ENCODE measurements at regions not wholly inside any gene's neighbourhood (a gene's known extent, or its start where the extent isn't known, plus 50 kb on each side); places are given as distances from the start of the nearest gene placed in this dataset.

DNA sequence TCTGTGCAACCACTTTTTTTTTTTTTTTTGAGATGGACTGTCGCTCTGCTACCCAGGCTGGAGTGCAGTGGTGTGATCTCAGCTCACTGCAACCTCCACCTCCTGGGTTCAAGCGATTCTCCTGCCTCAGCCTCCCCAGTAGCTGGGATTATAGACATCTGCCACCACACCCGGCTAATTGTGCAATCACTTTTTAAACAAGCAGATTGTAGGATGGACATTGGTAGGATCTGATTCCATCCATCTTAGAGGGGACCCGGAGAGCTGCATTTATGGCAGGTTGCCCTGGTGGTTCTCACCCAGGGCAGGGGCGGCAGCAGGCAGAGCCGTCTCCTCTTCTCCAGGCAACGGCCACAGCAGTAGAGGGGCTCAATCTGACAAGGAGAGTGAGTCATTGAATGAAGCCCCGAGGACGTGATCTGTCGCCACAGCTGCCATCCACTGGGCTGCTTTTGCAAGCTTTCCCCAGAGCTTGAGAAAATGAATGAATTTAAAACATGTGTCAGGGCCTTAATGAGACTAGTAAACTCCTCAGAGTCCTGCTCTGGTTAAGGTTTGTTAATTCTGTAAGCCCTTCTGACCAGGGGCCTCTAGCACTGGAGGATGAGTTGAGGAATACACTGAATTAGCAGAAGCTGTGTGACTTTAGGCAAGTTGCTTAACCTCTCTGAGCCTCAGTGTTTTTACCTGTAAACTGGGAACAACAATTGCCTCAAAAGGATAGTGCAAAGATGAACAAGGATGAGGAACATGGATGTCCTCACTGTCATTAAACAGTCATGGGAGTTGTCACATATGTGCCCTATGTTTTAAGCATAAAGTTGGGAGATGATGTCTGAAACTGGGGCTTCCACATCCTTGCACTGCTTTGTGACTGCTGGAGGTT, 129.1 kb downstream of the ASB7 start:
- Histone ChIP-seq H3K9me3 (ENCODE audit: control insufficient read depth, insufficient read depth, low read depth, low read length) (no peaks in the 10 kb centered on the region), H3K27ac (ENCODE audit: extremely low read depth, low read depth, low read length) (no peak overlapping the region), H3K4me1 (ENCODE audit: control insufficient read depth, insufficient read depth, low read length) (no peaks in the 10 kb centered on the region), H3K4me3 (ENCODE audit: low read depth, low read length) (no peak overlapping the region), H3K36me3 (ENCODE audit: control insufficient read depth in 2 of 2, insufficient read depth in 1 of 2, low read length in 2 of 2) (no peaks in the 10 kb centered on the region)
- ChIA-PET CTCF (interaction anchor here (0.7 kb wide), 1 partner anchor 186 kb away, joined by 3 read pairs; no protein-coding TSS in a partner anchor), POLR2A (no interaction called here)
- TF ChIP-seq ZNF791 (tag by site-specific recombination; IDR thresholded peaks at IDR 0.05): no peak
- no peak for TF ChIP-seq ZNF211 (tag by site-specific recombination; IDR thresholded peaks at IDR 0.05; ENCODE audit: low read depth)

DNA sequence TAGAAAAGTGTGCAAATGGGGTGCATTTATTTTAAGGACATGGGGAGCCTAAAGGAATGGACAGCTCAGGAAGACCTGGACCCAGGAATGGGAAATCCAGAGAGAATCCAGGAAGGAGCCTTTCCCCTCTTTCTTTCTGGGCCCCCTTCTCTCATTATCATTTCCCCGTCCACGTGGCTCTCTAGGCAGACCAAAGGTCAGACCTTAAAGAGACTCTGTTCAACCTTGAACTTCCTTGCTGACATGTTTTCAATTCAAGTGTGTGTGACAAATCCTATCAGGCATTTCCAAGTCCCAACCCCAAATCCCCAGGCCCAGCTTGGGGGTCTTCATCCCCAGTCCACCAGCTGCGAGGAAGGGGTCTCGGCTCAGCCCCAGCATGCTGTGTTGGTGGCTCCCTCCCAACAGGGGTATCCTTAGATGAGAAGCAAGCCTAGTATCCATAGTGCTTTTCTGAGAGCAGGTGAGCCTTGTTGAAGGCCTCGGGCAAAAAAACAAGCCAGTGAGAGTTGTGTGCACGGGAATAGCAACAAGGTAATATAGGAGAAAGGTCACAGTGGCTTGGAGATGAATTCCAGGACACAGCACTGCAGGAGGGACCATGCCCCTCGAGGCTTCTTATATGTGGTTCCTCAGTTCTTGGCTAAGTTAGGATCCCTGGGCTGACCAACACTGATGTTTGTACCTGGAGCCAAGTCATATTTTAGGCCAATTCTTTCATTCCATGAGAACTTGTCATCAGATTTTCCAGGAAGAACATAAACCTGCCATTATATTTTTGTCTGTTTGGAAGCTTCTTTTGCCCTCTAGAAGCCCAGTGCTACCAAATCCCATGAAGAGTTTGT, 130.0 kb downstream of the ASB7 start:
- Histone ChIP-seq H3K4me1 (ENCODE audit: control insufficient read depth, insufficient read depth, low read length) (no peaks in the 10 kb centered on the region), H3K9me3 (ENCODE audit: control insufficient read depth, insufficient read depth, low read depth, low read length) (no peaks in the 10 kb centered on the region), H3K4me3 (ENCODE audit: low read depth, low read length) (no peak overlapping the region), H3K27ac (ENCODE audit: extremely low read depth, low read depth, low read length) (no peak overlapping the region), H3K36me3 (ENCODE audit: control insufficient read depth in 2 of 2, insufficient read depth in 1 of 2, low read length in 2 of 2) (no peaks in the 10 kb centered on the region)
- no peak for TF ChIP-seq ZNF571 (tag by site-specific recombination; IDR thresholded peaks at IDR 0.05)
- no peak for TF ChIP-seq ZNF112 (tag by site-specific recombination; IDR thresholded peaks at IDR 0.05)
- TF ChIP-seq, protein P1, sequence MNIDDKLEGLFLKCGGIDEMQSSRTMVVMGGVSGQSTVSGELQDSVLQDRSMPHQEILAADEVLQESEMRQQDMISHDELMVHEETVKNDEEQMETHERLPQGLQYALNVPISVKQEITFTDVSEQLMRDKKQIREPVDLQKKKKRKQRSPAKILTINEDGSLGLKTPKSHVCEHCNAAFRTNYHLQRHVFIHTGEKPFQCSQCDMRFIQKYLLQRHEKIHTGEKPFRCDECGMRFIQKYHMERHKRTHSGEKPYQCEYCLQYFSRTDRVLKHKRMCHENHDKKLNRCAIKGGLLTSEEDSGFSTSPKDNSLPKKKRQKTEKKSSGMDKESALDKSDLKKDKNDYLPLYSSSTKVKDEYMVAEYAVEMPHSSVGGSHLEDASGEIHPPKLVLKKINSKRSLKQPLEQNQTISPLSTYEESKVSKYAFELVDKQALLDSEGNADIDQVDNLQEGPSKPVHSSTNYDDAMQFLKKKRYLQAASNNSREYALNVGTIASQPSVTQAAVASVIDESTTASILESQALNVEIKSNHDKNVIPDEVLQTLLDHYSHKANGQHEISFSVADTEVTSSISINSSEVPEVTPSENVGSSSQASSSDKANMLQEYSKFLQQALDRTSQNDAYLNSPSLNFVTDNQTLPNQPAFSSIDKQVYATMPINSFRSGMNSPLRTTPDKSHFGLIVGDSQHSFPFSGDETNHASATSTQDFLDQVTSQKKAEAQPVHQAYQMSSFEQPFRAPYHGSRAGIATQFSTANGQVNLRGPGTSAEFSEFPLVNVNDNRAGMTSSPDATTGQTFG (tag by site-specific recombination; IDR thresholded peaks at IDR 0.05; ENCODE audit: borderline replicate concordance): no peak
- TF ChIP-seq ZNF747 (tag by site-specific recombination; IDR thresholded peaks at IDR 0.05): no peak
- no peak for TF ChIP-seq ZNF658 (tag by site-specific recombination; IDR thresholded peaks at IDR 0.05)
- TF ChIP-seq, protein P2, sequence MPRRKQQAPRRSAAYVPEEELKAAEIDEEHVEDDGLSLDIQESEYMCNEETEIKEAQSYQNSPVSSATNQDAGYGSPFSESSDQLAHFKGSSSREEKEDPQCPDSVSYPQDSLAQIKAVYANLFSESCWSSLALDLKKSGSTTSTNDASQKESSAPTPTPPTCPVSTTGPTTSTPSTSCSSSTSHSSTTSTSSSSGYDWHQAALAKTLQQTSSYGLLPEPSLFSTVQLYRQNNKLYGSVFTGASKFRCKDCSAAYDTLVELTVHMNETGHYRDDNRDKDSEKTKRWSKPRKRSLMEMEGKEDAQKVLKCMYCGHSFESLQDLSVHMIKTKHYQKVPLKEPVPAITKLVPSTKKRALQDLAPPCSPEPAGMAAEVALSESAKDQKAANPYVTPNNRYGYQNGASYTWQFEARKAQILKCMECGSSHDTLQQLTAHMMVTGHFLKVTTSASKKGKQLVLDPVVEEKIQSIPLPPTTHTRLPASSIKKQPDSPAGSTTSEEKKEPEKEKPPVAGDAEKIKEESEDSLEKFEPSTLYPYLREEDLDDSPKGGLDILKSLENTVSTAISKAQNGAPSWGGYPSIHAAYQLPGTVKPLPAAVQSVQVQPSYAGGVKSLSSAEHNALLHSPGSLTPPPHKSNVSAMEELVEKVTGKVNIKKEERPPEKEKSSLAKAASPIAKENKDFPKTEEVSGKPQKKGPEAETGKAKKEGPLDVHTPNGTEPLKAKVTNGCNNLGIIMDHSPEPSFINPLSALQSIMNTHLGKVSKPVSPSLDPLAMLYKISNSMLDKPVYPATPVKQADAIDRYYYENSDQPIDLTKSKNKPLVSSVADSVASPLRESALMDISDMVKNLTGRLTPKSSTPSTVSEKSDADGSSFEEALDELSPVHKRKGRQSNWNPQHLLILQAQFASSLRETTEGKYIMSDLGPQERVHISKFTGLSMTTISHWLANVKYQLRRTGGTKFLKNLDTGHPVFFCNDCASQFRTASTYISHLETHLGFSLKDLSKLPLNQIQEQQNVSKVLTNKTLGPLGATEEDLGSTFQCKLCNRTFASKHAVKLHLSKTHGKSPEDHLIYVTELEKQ (tag by site-specific recombination; IDR thresholded peaks at IDR 0.05; ENCODE audit: borderline replicate concordance): no peak
- TF ChIP-seq ZNF416 (tag by site-specific recombination; IDR thresholded peaks at IDR 0.05): no peak
- TF ChIP-seq ZNF302 (tag by site-specific recombination; IDR thresholded peaks at IDR 0.05; ENCODE audit: low read depth): no peak
- POLR2A ChIA-PET: no interaction called here
- CTCF ChIA-PET: interaction anchor here (0.6 to 1.3 kb wide), 2 partner anchors 12 to 140 kb away, joined by 3 read pairs; no protein-coding TSS in a partner anchor

DNA sequence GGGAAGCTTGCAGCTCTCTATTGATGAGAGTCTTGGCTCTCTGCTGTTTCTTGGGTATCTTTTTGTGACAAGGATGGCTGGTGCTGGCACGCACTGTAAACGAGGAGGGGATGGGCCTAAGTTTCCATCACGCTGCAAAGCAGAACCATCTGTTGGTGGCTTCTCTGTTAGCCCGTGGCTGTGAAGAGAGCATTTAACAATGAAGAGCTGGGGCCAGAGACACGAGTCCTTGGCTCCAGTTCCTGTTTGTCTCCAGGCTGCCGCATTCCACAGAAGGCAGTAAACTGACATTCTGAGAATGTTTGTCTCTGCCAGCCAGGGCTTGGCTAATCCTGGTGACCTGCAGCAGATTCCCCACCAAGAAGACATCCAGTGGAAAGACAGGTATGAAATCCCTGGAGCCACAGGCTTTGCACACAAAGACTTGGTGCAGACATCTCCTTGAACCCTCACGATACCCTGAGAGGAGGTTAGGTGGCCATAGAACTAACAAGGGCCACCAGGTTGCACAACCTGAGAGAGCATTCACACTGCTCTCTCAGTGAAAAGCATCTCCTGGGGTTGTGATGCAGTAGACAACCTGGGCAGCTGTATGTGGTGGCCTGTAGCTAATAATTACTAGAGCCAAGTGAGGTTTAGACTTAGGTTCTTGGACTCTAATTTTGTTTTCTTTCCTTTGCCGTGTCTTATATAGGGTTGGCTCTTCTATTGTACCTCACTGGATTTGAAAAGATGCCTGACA, 130.9 kb downstream of the ASB7 start:
- no peak overlapping the region for H3K27ac ChIP-seq (ENCODE audit: extremely low read depth, low read depth, low read length)
- CTCF ChIA-PET: interaction anchor here (0.6 to 1.3 kb wide), 5 partner anchors 11 to 525 kb away, joined by 3 to 7 read pairs (median 3); no protein-coding TSS in a partner anchor
- POLR2A ChIA-PET: no interaction called here
- no peaks in the 10 kb centered on the region for H3K4me1 ChIP-seq (ENCODE audit: control insufficient read depth, insufficient read depth, low read length)
- H3K36me3 ChIP-seq (ENCODE audit: control insufficient read depth in 2 of 2, insufficient read depth in 1 of 2, low read length in 2 of 2): no peaks in the 10 kb centered on the region
- H3K9me3 ChIP-seq (ENCODE audit: control insufficient read depth, insufficient read depth, low read depth, low read length): no peaks in the 10 kb centered on the region
- TF ChIP-seq BCL11A (tag by site-specific recombination; IDR thresholded peaks at IDR 0.05; ENCODE audit: low read depth) (no peak), ZNF621 (tag by site-specific recombination; IDR thresholded peaks at IDR 0.05) (no peak), OSR2 (tag by site-specific recombination; IDR thresholded peaks at IDR 0.05) (no peak)
- TF ChIP-seq, protein P3, sequence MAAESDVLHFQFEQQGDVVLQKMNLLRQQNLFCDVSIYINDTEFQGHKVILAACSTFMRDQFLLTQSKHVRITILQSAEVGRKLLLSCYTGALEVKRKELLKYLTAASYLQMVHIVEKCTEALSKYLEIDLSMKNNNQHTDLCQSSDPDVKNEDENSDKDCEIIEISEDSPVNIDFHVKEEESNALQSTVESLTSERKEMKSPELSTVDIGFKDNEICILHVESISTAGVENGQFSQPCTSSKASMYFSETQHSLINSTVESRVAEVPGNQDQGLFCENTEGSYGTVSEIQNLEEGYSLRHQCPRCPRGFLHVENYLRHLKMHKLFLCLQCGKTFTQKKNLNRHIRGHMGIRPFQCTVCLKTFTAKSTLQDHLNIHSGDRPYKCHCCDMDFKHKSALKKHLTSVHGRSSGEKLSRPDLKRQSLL (tag by site-specific recombination; IDR thresholded peaks at IDR 0.05): no peak
- no peak overlapping the region for H3K4me3 ChIP-seq (ENCODE audit: low read depth, low read length)

Measured in HEK293 (cell line).